ENCODE measurements at regions not wholly inside any gene's neighbourhood (a gene's known extent, or its start where the extent isn't known, plus 50 kb on each side); places are given as distances from the start of the nearest gene placed in this dataset.

DNA sequence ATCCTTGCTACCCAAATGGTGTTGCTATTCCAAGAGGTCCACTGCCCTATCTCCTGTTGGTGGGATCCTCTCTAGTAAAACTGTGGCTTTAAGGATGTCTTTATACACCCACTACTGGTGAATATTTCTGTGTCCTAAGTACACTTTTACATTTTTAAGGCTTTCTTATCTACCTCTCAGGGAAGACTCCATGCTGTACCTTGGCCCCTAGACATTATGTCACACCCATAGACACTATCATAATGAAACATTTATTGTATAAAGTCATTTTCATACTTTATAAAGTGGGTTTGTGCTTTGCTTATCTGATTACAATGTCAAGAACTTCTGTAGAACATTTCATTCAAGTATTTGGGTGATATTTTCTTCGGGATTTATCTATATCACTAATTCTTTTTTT is 270.3 kb upstream of the SNX7 start:
- no peaks in the 10 kb centered on the region for H4K20me1 ChIP-seq (ENCODE audit: insufficient read depth)
- no peak overlapping the region for H3K4me3 ChIP-seq (IDR thresholded peaks at IDR 0.05; ENCODE audit: insufficient read depth, low read depth, low read length)
- no peaks in the 10 kb centered on the region for H3K36me3 ChIP-seq (ENCODE audit: insufficient read depth)
- no peak overlapping the region for H2AFZ ChIP-seq (ENCODE audit: low read depth)
- H3K4me1 ChIP-seq (ENCODE audit: low read depth, poor library complexity, severe bottlenecking) = peaks cover 5% of the 10 kb centered on the region
- TF ChIP-seq, protein P1, sequence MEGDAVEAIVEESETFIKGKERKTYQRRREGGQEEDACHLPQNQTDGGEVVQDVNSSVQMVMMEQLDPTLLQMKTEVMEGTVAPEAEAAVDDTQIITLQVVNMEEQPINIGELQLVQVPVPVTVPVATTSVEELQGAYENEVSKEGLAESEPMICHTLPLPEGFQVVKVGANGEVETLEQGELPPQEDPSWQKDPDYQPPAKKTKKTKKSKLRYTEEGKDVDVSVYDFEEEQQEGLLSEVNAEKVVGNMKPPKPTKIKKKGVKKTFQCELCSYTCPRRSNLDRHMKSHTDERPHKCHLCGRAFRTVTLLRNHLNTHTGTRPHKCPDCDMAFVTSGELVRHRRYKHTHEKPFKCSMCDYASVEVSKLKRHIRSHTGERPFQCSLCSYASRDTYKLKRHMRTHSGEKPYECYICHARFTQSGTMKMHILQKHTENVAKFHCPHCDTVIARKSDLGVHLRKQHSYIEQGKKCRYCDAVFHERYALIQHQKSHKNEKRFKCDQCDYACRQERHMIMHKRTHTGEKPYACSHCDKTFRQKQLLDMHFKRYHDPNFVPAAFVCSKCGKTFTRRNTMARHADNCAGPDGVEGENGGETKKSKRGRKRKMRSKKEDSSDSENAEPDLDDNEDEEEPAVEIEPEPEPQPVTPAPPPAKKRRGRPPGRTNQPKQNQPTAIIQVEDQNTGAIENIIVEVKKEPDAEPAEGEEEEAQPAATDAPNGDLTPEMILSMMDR (conservative IDR thresholded peaks at IDR 0.05; ENCODE audit: low read depth, low read length) = no peak
- no peak overlapping the region for H3K27ac ChIP-seq
- no peaks in the 10 kb centered on the region for H3K79me2 ChIP-seq (ENCODE audit: insufficient read depth, low read depth)
- H3K9ac ChIP-seq = no peak overlapping the region
- no peak overlapping the region for H3K4me2 ChIP-seq
- H3K27me3 ChIP-seq (ENCODE audit: insufficient read depth, low read depth) = no peaks in the 10 kb centered on the region

DNA sequence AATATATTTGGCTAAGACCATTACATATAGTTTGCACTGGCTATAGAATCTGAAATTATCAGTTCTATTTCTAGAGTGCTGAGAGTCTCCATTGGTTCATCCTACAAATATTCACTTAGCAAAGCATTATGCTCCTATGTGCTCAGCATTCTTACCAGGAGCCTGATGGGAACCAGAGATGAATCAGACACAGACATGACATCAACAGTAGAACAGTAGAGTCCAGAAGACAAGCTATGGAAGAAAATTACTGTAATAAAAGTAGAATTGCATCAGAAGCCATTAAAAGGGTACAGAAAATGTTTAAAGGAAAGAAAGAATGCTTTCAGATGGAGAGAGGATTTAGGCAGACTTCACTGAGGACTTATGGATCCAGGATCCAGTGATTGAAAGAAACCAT is 271.7 kb upstream of the SNX7 start:
- H3K9ac ChIP-seq = no peak overlapping the region
- peaks cover 5% of the 10 kb centered on the region for H3K4me1 ChIP-seq (ENCODE audit: low read depth, poor library complexity, severe bottlenecking)
- H3K27ac ChIP-seq = no peak overlapping the region
- no peak overlapping the region for H2AFZ ChIP-seq (ENCODE audit: low read depth)
- H4K20me1 ChIP-seq (ENCODE audit: insufficient read depth) = no peaks in the 10 kb centered on the region
- TF ChIP-seq, protein P1 (conservative IDR thresholded peaks at IDR 0.05; ENCODE audit: low read depth, low read length) = no peak
- H3K79me2 ChIP-seq (ENCODE audit: insufficient read depth, low read depth) = no peaks in the 10 kb centered on the region
- no peak overlapping the region for H3K4me2 ChIP-seq
- H3K27me3 ChIP-seq (ENCODE audit: insufficient read depth, low read depth) = no peaks in the 10 kb centered on the region
- H3K4me3 ChIP-seq (IDR thresholded peaks at IDR 0.05; ENCODE audit: insufficient read depth, low read depth, low read length) = no peak overlapping the region
- H3K36me3 ChIP-seq (ENCODE audit: insufficient read depth) = no peaks in the 10 kb centered on the region

DNA sequence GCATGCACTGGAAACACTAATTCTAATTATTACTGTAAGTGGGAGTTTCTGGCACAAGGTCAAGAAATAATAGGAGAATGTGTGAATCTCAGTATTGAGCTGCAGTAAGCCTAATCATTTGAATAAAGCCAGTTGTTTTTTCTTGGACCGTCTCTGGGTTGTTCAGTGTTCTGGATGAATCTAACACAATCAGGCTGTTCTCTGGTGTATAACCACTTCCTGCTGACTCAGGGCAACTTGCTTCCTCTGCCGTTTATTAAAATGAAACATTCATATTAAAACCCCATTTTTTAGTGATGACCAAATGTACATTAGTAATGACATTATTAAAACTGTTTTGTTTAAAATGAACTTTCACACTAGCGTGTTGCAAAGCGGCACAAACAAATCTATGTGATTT is 273.1 kb upstream of the SNX7 start:
- Histone ChIP-seq H3K9ac (no peak overlapping the region), H3K36me3 (ENCODE audit: insufficient read depth) (no peaks in the 10 kb centered on the region), H3K79me2 (ENCODE audit: insufficient read depth, low read depth) (no peaks in the 10 kb centered on the region), H3K4me3 (IDR thresholded peaks at IDR 0.05; ENCODE audit: insufficient read depth, low read depth, low read length) (no peak overlapping the region), H4K20me1 (ENCODE audit: insufficient read depth) (no peaks in the 10 kb centered on the region), H3K4me2 (no peak overlapping the region), H2AFZ (ENCODE audit: low read depth) (no peak overlapping the region), H3K27ac (no peak overlapping the region), H3K27me3 (ENCODE audit: insufficient read depth, low read depth) (no peaks in the 10 kb centered on the region), H3K4me1 (ENCODE audit: low read depth, poor library complexity, severe bottlenecking) (peaks cover 5% of the 10 kb centered on the region)
- TF ChIP-seq, protein P1 (conservative IDR thresholded peaks at IDR 0.05; ENCODE audit: low read depth, low read length) = no peak

DNA sequence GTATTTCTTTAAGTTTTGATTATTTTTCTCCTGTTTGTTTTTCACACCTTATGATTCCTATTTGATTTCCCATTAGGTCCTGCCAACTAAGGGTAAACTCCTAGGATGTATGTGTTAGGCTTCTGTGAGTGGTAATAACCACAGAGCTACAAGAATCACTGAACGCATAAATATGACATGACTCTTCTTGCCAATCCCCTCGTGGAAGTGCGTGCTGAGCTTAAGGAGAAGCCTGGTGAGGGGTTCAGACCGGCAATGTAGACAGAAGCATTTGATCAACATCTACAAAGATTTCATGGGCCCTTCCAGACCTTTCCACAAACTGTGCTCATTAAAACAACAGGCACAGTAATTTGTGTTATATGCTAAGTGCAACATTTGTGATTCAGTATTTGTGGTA is 273.8 kb upstream of the SNX7 start:
- Histone ChIP-seq H3K4me3 (IDR thresholded peaks at IDR 0.05; ENCODE audit: insufficient read depth, low read depth, low read length) (no peak overlapping the region), H3K9ac (no peak overlapping the region), H3K27me3 (ENCODE audit: insufficient read depth, low read depth) (no peaks in the 10 kb centered on the region), H4K20me1 (ENCODE audit: insufficient read depth) (no peaks in the 10 kb centered on the region), H3K79me2 (ENCODE audit: insufficient read depth, low read depth) (no peaks in the 10 kb centered on the region), H3K4me1 (ENCODE audit: low read depth, poor library complexity, severe bottlenecking) (peaks cover 5% of the 10 kb centered on the region), H2AFZ (ENCODE audit: low read depth) (no peak overlapping the region; the same call in 1 of the 2 replicates), H3K27ac (no peak overlapping the region), H3K4me2 (no peak overlapping the region), H3K36me3 (ENCODE audit: insufficient read depth) (no peaks in the 10 kb centered on the region)
- TF ChIP-seq, protein P1 (conservative IDR thresholded peaks at IDR 0.05; ENCODE audit: low read depth, low read length) = no peak

Measured in KMS-11 (cell line).